ENCODE measurements at regions not wholly inside any gene's neighbourhood (a gene's known extent, or its start where the extent isn't known, plus 50 kb on each side); places are given as distances from the start of the nearest gene placed in this dataset.

DNA sequence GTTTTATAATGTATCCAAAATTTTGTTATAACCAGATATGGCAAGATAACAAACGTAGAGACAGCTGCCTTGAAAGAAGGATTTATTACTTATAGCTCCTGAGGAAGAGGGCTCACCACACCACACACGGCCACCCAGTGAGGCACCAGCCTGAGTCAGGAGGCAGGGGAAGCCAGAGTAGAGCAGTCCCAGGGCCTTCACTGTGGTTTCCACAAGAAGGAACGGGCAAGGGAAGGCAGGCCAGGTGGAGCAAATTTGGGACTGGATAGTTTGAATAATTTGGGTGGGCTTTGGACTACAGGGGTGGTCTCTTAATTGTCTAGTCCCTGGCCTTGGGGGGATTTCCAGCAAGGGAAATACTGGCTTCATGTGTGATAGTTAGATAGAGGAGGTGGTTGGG is 72.5 kb downstream of the RRAGC start:
- no peak overlapping the region for H3K4me3 ChIP-seq (ENCODE audit: low read depth, low read length)
- no peak for TF ChIP-seq CTCF (IDR thresholded peaks at IDR 0.05; ENCODE audit: control insufficient read depth, extremely low read depth, insufficient read depth)
- no peak for DNase-seq (ENCODE audit: low read depth)

DNA sequence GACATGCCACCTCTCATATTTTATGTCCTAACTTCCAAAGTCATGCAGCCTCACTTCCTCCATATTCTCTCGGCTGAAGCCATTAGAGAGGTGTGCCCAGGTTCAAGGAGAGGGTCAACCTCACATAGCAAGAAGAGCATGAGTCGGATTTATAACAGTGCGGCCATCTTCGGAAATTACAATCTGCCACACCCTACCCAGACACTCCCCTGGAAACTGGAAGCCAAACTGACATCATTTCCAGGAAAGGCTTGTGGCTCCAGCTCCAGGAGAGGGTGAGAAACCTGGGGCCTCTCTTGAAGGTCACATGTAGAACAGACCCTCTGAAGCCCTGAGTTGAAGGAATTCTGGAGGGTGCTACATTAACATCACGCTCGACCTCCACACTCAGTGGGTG is 73.5 kb downstream of the RRAGC start:
- H3K4me3 ChIP-seq (ENCODE audit: low read depth, low read length), result no peak overlapping the region
- DNase-seq (ENCODE audit: low read depth), result no peak
- TF ChIP-seq CTCF (IDR thresholded peaks at IDR 0.05; ENCODE audit: control insufficient read depth, extremely low read depth, insufficient read depth), result no peak

DNA sequence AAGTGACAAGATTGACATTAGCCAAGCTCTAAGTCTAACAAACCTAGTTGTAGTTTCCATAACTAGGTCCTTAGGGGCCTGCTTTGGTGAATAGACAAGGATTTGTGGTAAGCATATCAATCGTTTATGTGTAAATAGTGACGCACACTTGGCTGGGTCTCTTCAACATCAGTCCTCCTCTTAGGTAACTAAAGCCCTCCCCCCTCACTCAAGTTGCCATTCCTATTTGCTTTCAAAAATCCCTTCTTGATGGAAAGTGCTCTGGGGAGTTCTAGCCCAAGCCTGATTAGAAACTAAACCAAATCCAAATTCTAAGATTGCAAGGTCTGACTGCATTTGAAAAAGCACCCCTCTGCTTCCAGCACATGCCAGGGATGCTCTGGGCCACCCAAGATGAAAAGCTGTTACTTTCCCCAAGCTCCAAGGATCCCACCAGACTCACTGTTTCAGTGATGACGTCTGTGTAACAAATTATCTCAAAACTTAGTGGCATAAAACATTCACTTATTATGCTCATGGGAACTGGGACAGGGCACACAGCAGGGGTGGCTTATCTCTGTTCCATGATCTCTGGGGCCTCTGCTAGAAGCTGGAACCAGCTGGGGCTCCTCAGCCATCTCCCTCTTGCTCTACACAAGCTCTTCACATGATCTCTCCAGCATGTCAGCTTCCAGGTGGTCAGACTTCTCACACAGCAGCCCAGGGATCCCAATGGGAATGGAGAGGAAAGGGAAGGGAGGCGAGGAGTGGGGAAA is 74.1 kb downstream of the RRAGC start:
- DNase-seq (ENCODE audit: low read depth), result no peak
- no peak for TF ChIP-seq CTCF (IDR thresholded peaks at IDR 0.05; ENCODE audit: control insufficient read depth, extremely low read depth, insufficient read depth)
- no peak overlapping the region for H3K4me3 ChIP-seq (ENCODE audit: low read depth, low read length)

GRCh38 chr1:38784452-38785284 is 74.9 kb downstream of the RRAGC start:
- DNase-seq (ENCODE audit: low read depth), result no peak
- TF ChIP-seq CTCF (IDR thresholded peaks at IDR 0.05; ENCODE audit: control insufficient read depth, extremely low read depth, insufficient read depth), result no peak
- no peak overlapping the region for H3K4me3 ChIP-seq (ENCODE audit: low read depth, low read length)

- no peak for TF ChIP-seq CTCF (IDR thresholded peaks at IDR 0.05; ENCODE audit: control insufficient read depth, extremely low read depth, insufficient read depth)
- no peak overlapping the region for H3K4me3 ChIP-seq (ENCODE audit: low read depth, low read length)
These were observed 75.8 kb downstream of the RRAGC start for GRCh38 chr1:38783640-38784229.

DNA sequence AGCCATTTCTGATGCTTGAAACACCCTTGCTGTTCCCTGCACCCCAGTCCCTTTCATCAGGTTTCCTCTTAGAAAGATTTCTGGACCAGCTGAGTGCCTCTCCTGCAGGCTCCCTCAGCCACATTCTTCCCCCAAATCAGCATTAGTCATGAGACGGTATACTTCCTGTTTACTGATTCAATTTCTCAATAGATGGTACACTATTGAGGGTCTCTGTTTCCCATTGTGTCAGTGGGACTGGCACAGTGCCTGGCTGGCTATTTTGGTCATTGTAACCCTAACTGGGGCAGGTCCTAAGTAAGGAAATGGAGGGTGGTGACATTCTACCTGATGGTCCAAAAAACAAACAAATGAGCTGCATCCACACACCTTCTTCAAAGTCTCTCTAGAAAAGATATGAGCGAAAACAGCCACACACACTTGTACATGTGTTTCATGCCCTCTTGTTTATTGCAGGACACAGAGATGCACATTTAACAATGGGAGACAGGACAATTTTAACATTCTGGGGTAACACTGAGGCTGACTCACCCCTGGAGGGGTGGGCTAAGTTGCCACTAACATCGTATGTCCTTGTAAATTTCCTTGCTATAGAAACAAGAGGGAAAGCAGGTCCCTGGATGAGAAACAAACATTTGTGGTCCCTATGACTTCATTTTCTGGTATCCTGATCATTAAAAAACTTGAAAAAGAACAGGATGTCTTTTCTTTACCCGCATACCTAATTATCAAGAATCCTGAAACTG is 77.5 kb downstream of the RRAGC start:
- no peak for DNase-seq (ENCODE audit: low read depth)
- no peak for TF ChIP-seq CTCF (IDR thresholded peaks at IDR 0.05; ENCODE audit: control insufficient read depth, extremely low read depth, insufficient read depth)
- no peak overlapping the region for H3K4me3 ChIP-seq (ENCODE audit: low read depth, low read length)

More at GRCh38 chr1:38783640-38784229, 75.8 kb downstream of the RRAGC start:
- no peak for DNase-seq (ENCODE audit: low read depth)
